Fibroblast of peridontal ligament (primary cell): ENCODE measurements at regions not wholly inside any gene's neighbourhood (a gene's known extent, or its start where the extent isn't known, plus 50 kb on each side); places are given as distances from the start of the nearest gene placed in this dataset.

Experiments
- DNase-seq: peaks from one replicate; pipeline ENCODE4 v3.0.0-alpha.2; 2010; ENCODE audit errors: extremely low read depth

DNA sequence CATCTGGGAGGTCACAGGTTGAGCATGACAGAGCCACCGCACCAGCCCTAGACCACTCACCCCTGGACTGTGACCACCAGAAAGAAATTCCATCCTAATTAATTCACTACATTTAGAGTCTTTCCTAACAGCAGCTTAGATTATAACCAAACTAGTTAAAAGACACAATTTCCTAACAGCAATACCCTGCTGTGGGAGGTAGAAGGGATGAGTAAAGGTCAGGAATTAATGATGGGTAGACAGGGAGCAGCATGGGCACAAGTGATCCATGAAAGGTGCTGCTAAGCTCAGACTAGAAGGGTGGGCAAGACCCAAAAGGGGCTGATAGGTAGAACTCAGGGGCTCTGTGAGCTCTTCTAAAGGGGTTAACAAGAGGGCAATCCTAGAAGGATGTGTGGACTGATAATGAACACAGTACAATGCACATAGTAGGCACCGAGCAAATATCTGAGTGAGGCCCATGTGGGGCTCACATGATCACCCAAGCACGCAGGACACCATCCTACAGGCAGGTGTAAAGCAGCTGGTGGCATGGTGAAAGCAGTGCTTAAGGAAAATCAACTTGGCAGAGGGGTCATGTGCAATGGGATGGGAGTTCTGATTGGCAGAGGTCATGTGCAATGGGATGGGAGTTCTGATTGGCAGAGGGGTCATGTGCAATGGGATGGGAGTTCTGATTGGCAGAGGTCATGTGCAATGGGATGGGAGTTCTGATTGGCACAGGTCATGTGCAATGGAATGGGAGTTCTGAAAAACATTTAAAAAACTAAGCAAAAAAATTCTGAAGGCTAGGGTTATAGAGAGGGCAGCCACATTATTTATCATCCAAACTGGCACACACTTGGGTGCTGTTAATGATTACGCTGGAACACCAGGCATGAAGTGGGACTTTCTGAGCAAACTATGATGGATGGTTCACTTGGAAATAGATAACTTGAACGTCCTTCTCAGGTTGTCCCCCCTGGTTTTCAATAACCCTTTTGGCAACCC, 188.2 kb upstream of the FOXQ1 start:
- DNase-seq = no peak

GRCh38 chr6:1122083-1122482, 189.8 kb upstream of the FOXQ1 start:
- DNase-seq = no peak

- DNase-seq = no peak
These were observed 193.6 kb upstream of the FOXQ1 start for GRCh38 chr6:1118287-1118647.

GRCh38 chr6:1117530-1118286, 194.2 kb upstream of the FOXQ1 start:
- DNase-seq = no peak

- no peak for DNase-seq
These were observed 195.7 kb upstream of the FOXQ1 start for GRCh38 chr6:1116149-1116548.

DNA sequence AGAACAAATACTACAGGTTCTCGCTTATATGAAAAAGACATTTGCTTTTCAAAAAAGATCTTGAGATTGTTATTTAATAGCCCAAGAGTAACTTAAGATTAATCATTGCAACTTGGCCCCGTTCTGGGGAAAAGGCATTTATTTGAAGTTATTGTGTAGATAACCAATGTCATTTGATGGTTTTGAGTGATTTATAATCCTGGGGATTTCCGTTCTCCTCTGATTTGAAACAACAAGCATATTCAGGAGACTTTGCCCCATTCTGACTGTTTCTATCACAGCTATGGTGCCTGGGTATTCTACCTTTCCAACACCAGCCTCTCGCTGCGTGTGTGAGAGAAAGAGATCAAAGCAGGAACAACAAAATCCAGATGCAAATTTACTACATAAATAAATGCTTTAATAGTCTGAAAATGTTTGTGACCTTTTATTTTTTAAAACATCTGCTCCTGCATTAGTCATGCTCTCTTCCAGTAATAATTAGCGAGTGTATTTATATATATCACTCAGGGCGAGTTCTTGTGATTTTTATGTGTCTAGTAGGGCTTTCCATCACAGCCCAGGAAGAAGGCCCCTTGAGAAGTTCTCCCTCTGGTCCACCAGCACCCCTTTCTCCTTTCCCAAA, 197.9 kb upstream of the FOXQ1 start:
- no peak for DNase-seq

DNA sequence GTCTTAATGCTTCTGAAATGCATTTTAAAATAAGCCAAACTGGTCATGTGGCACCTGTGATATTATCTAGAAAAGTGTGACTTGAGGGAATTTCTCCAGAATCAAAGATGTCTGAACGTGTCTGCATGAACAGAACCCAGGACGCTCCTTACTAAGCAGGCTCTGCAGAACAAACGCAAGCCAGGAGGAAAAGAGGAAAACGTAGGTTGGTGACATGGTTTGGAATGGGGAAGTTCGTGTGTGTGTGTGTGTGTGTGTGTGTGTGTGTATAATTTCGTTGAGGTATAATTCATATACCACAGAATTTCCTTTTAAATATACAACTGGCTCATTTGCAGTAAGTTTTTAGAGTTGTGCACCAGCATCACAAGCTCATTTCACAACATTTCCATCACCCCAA, 200.5 kb upstream of the FOXQ1 start:
- DNase-seq = no peak

DNA sequence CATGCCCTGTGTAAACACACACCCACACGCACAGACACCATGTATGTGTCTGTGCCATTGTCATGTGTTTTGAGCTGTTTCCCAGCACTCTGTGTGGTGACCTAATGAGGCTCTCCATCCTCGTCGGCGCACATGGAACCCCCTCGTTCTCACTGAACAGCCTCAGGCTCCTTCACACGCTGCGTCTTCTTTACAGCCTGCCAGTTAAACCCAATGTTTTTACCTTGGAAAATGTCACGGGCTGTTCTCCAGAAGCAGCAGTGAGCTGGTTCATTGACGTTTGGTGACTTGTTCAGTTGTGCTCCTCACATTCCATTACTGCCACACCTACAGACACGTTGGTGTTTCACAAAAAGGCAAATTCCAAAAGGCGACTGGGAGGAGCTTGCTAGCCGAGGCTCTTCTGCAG, 201.0 kb upstream of the FOXQ1 start:
- DNase-seq = no peak

DNA sequence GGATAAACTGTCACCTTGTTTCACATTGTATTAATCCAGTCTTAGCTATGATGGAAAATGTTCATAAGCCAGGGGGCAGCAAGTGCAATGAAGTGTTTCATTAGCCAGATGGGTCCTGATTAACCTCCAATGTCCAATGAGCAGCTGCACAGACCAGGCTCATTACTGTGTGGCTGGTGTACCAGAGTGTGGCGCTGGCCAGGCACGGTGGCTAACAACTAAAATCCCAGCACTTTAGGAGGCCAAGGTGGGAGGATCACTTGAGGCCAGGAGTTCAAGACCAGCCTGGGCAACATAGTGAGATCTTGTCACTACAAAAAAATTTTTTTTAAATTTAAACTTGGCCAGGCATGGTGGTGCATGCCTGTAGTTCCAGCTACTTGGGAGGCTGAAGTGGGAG, 201.7 kb upstream of the FOXQ1 start:
- no peak for DNase-seq

DNA sequence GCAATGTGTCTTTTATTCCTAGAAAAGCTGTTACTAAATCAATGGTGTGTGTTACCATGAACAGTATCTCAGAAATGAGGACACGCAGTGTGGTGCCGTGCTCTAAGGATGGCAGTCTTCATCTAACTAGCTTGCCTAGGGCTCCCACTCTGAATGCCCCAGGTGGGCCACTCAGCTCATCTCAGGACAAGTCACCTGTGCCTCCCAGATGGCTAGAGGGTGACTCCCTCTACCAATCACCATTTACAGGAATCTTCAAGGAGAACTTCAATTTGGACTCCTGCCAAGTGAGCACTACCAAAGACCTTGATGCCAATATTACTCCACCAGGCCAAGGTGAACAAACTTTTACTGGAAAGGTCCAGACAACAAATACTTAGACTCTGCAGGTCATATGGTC, 202.8 kb upstream of the FOXQ1 start:
- DNase-seq = no peak

GRCh38 chr6:1108198-1108597, 203.7 kb upstream of the FOXQ1 start:
- no peak for DNase-seq

DNA sequence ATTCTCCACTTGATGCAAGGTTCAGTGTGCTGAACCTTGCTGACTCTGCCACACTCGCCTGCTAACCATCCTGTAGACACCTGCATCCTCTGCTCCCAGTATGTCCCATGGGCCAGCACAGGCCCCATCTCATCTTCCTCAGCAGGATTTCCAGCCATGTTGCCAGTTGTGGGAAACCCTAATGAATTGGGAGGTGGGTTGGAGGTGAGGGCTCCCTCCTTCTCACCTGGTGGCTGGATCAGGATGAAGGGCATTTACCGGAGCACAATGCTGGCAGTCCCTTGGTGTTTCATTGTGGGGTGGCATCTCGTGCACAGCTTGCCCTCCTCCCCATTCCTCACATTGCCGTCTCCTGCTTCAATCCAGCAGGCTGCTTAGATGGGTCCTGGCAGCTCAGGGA, 204.3 kb upstream of the FOXQ1 start:
- no peak for DNase-seq

DNA sequence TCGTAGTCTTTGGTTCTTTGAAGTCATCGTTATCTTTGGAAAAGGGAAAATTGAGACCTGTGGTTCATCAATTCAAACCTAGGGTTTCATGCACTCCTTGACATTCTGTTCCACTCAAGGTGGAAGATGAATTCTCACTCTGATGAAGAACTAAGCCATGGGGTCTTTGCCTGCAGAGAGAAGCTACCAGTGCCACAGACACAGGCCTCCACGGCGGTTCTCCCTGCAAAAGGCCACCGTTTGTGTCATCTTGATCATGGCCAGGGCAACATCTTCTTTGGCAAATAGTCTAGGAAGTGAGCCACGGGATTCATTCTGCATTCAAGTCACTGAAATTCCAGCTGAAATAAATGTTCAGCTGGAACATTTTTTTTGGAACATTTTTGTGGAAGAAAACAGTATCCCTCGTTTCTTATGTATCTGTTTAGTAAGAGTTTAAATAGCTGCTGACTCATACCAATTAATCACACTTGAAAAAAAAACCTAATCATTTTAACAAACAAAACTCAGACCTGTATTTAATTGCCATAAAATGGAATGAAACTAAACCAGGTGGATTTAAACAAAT, 206.0 kb upstream of the FOXQ1 start:
- peak; percentile 28 for DNase-seq

- DNase-seq = no peak
These were observed 206.8 kb upstream of the FOXQ1 start for GRCh38 chr6:1104988-1105670.

DNA sequence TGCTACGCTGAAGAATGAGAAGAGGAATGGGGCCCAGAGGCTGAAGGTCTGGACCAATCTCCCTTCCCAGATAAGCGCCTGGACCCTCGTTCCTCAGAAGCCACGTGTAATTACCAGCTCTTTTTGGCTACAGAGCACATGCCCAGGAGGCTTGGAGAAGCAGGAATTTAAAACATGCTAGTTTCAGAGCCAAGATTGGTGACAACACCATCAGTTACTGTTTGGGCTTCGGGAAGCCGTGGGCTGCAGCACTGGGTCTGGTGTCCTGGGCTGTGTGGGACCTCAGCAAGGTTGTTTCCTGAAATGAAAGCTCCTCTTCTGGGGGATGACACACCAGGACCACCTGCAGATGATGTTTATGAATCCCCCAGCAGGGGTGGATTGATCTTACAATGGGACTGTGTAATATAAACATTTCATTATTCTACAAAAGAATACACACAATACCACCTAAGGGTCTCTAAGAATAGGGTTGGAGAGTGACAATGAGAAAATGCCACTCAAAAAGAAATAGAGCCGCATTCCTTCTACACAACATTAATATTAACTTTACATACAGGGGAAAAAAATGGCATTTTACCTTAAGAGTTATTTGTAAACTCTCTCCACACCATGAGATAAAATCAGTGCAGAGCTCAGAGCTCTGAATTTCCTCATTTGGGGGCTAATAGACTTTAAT, 207.8 kb upstream of the FOXQ1 start:
- no peak for DNase-seq

GRCh38 chr6:1103021-1103420, 208.9 kb upstream of the FOXQ1 start:
- DNase-seq = no peak

DNA sequence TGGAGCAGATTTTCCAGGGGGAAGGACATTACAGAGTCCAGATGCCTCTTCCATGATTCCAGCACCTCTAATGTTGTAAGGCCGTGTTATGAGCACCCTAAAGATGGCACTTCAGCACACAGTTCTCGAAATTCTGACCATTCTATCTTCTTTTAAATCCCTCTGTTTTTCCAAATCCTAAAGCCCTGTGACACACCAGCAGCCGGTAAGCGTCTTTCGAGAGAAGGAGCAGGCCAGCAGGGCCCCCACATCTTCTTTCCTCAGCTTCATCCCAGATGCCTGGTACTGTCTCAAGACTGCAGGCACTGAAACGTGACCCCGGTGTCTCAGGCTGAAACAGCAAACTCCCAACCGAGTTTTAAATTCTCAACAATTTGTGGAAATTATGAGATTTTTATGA, 211.6 kb upstream of the FOXQ1 start:
- DNase-seq = no peak

DNA sequence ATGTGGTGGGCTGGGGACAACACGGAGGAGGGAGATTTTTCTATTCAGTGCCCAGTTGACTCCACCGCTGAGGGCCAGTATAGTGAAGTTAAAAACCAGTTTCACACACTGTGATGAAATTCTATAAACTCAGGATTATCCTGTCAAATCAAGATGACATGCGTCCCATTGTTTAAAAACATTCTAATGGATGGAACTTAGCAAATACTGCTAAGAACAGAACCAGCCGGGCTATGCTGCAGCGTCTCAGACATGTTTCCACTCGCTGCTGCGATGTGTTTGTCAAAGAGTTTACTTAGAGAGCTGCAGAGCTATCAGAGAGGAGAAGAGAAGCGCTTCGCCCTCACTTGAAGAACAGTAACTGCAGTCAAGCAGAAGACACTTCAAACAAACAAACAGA, 212.6 kb upstream of the FOXQ1 start:
- DNase-seq = no peak

DNA sequence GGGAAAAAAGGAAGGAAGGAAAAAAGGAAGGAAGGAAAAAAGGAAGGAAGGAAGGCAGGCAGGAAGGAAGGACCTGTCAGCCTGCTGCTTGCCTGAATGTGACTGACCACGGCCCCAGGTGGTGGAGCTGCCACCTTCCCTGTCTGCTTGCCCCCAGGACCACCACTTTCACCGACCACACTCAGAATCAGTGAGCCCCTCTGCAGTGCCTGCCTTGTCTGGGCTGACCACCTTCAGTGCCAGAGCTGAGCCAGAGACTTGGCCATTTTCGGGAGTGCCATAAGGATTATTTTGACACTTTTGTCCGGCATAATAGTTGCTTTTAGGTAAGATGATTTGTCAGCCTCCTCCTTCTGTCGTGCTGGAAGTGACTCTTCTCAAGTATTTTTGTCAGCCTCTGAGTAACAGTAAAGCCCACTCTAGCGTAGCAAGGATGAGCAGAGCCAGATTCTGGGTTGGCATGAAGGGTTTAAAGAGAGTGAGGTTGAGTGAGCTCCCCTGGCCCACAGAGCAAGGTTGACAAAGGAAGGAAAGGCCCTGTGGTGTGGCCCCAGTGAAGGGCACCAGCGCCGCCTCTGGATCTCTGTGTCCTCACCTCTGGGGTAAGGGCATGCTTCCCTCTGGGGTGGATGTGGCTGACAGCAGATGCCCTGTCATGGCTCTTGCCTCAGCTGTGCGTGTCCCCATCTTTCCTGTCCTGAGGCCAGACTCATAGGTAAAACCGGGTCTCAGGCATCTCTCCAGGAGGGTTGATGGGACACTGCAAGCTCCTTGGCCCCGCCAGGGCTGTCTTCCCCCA, 214.7 kb upstream of the FOXQ1 start:
- DNase-seq = no peak

- DNase-seq = peak; percentile 95
These were observed 217.6 kb upstream of the FOXQ1 start for GRCh38 chr6:1094306-1094705.
